ENCODE measurements at regions not wholly inside any gene's neighbourhood (a gene's known extent, or its start where the extent isn't known, plus 50 kb on each side); places are given as distances from the start of the nearest gene placed in this dataset.

GRCh38 chr5:117020999-117021398 is 446.4 kb upstream of the SEMA6A start:
- no peak for TF ChIP-seq CTCF (conservative IDR thresholded peaks at IDR 0.05; ENCODE audit: low read depth in 2 of 2)
- TF ChIP-seq EZH2 (IDR thresholded peaks at IDR 0.05; ENCODE audit: low read depth, unreplicated experiment), result no peak
- TF ChIP-seq POLR2AphosphoS5 (IDR thresholded peaks at IDR 0.05; ENCODE audit: low read depth), result no peak
- no peak for TF ChIP-seq EZH2phosphoT487 (IDR thresholded peaks at IDR 0.05; ENCODE audit: unreplicated experiment)
- TF ChIP-seq CREB1 (CRISPR knock-in tag; IDR thresholded peaks at IDR 0.05; ENCODE audit: low read depth), result no peak
- TF ChIP-seq REST (IDR thresholded peaks at IDR 0.05; ENCODE audit: unreplicated experiment), result no peak
- no peak for TF ChIP-seq NANOG (IDR thresholded peaks at IDR 0.05; ENCODE audit: borderline replicate concordance)
- no peak for TF ChIP-seq ZNF331 (CRISPR knock-in tag; IDR thresholded peaks at IDR 0.05; ENCODE audit: low read depth)
- TF ChIP-seq ETS1 (IDR thresholded peaks at IDR 0.05), result no peak
- no peak for TF ChIP-seq JUNB (IDR thresholded peaks at IDR 0.05; ENCODE audit: unreplicated experiment)
- TF ChIP-seq, protein P1, sequence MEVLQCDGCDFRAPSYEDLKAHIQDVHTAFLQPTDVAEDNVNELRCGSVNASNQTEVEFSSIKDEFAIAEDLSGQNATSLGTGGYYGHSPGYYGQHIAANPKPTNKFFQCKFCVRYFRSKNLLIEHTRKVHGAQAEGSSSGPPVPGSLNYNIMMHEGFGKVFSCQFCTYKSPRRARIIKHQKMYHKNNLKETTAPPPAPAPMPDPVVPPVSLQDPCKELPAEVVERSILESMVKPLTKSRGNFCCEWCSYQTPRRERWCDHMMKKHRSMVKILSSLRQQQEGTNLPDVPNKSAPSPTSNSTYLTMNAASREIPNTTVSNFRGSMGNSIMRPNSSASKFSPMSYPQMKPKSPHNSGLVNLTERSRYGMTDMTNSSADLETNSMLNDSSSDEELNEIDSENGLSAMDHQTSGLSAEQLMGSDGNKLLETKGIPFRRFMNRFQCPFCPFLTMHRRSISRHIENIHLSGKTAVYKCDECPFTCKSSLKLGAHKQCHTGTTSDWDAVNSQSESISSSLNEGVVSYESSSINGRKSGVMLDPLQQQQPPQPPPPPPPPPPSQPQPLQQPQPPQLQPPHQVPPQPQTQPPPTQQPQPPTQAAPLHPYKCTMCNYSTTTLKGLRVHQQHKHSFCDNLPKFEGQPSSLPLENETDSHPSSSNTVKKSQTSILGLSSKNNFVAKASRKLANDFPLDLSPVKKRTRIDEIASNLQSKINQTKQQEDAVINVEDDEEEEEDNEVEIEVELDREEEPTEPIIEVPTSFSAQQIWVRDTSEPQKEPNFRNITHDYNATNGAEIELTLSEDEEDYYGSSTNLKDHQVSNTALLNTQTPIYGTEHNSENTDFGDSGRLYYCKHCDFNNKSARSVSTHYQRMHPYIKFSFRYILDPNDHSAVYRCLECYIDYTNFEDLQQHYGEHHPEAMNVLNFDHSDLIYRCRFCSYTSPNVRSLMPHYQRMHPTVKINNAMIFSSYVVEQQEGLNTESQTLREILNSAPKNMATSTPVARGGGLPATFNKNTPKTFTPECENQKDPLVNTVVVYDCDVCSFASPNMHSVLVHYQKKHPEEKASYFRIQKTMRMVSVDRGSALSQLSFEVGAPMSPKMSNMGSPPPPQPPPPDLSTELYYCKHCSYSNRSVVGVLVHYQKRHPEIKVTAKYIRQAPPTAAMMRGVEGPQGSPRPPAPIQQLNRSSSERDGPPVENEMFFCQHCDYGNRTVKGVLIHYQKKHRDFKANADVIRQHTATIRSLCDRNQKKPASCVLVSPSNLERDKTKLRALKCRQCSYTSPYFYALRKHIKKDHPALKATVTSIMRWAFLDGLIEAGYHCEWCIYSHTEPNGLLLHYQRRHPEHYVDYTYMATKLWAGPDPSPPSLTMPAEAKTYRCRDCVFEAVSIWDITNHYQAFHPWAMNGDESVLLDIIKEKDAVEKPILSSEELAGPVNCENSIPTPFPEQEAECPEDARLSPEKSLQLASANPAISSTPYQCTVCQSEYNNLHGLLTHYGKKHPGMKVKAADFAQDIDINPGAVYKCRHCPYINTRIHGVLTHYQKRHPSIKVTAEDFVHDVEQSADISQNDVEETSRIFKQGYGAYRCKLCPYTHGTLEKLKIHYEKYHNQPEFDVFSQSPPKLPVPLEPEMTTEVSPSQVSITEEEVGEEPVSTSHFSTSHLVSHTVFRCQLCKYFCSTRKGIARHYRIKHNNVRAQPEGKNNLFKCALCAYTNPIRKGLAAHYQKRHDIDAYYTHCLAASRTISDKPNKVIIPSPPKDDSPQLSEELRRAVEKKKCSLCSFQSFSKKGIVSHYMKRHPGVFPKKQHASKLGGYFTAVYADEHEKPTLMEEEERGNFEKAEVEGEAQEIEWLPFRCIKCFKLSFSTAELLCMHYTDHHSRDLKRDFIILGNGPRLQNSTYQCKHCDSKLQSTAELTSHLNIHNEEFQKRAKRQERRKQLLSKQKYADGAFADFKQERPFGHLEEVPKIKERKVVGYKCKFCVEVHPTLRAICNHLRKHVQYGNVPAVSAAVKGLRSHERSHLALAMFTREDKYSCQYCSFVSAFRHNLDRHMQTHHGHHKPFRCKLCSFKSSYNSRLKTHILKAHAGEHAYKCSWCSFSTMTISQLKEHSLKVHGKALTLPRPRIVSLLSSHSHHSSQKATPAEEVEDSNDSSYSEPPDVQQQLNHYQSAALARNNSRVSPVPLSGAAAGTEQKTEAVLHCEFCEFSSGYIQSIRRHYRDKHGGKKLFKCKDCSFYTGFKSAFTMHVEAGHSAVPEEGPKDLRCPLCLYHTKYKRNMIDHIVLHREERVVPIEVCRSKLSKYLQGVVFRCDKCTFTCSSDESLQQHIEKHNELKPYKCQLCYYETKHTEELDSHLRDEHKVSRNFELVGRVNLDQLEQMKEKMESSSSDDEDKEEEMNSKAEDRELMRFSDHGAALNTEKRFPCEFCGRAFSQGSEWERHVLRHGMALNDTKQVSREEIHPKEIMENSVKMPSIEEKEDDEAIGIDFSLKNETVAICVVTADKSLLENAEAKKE (CRISPR knock-in tag; IDR thresholded peaks at IDR 0.05), result no peak

Data from GM23338 (cell line).